ENCODE measurements at regions not wholly inside any gene's neighbourhood (a gene's known extent, or its start where the extent isn't known, plus 50 kb on each side); places are given as distances from the start of the nearest gene placed in this dataset.

GRCh38 chr1:10860682-10861081, 64.2 kb upstream of the CASZ1 start:
- TF ChIP-seq EZH2phosphoT487 (IDR thresholded peaks at IDR 0.05; ENCODE audit: low read depth) (no peak), CTCF (IDR thresholded peaks at IDR 0.05; ENCODE audit: low read depth, low read length) (no peak)
- Histone ChIP-seq H3K79me2 (ENCODE audit: low read length) (no peaks in the 10 kb centered on the region), H2AFZ (ENCODE audit: low read depth, low read length) (no peak overlapping the region), H3K27me3 (ENCODE audit: low read depth, low read length) (peaks cover 11% of the 10 kb centered on the region), H3K27ac (ENCODE audit: low read length) (no peak overlapping the region), H3K4me3 (ENCODE audit: low read length) (no peak overlapping the region), H3K9me3 (ENCODE audit: insufficient read depth, low read length) (no peaks in the 10 kb centered on the region), H4K20me1 (ENCODE audit: insufficient read depth, low read length) (no peaks in the 10 kb centered on the region), H3K4me2 (ENCODE audit: low read length) (no peak overlapping the region), H3K4me1 (ENCODE audit: low read length) (no peaks in the 10 kb centered on the region), H3K9ac (ENCODE audit: low read length) (no peak overlapping the region), H3K36me3 (replicated peaks; ENCODE audit: low read depth, low read length) (no peaks in the 10 kb centered on the region)

- no peaks in the 10 kb centered on the region for H3K79me2 ChIP-seq (ENCODE audit: low read length)
Measured at GRCh38 chr1:10861822-10862221, 65.4 kb upstream of the CASZ1 start.

GRCh38 chr1:10862743-10863335, 66.4 kb upstream of the CASZ1 start:
- peaks cover 3% of the 10 kb centered on the region; the same call in 1 of the 2 replicates for H3K4me1 ChIP-seq (ENCODE audit: low read length)
- H3K9ac ChIP-seq (ENCODE audit: low read length) = no peak overlapping the region
- H3K4me2 ChIP-seq (ENCODE audit: low read length) = no peak overlapping the region
- H3K4me3 ChIP-seq (ENCODE audit: low read length) = no peak overlapping the region
- no peaks in the 10 kb centered on the region for H3K79me2 ChIP-seq (ENCODE audit: low read length)
- H4K20me1 ChIP-seq (ENCODE audit: insufficient read depth, low read length) = no peaks in the 10 kb centered on the region
- no peaks in the 10 kb centered on the region for H3K9me3 ChIP-seq (ENCODE audit: insufficient read depth, low read length)
- H3K36me3 ChIP-seq (replicated peaks; ENCODE audit: low read depth, low read length) = no peaks in the 10 kb centered on the region
- TF ChIP-seq CTCF (IDR thresholded peaks at IDR 0.05; ENCODE audit: low read depth, low read length) (no peak), EZH2phosphoT487 (IDR thresholded peaks at IDR 0.05; ENCODE audit: low read depth) (no peak)
- peaks cover 22% of the 10 kb centered on the region for H3K27me3 ChIP-seq (ENCODE audit: low read depth, low read length)
- no peak overlapping the region for H3K27ac ChIP-seq (ENCODE audit: low read length)
- H2AFZ ChIP-seq (ENCODE audit: low read depth, low read length) = no peak overlapping the region

More at GRCh38 chr1:10861822-10862221, 65.4 kb upstream of the CASZ1 start:
- no peak overlapping the region for H3K9ac ChIP-seq (ENCODE audit: low read length)
- H2AFZ ChIP-seq (ENCODE audit: low read depth, low read length) = no peak overlapping the region
- H3K27me3 ChIP-seq (ENCODE audit: low read depth, low read length) = peaks cover 18% of the 10 kb centered on the region
- no peaks in the 10 kb centered on the region for H3K4me1 ChIP-seq (ENCODE audit: low read length)
- TF ChIP-seq EZH2phosphoT487 (IDR thresholded peaks at IDR 0.05; ENCODE audit: low read depth) (no peak), CTCF (IDR thresholded peaks at IDR 0.05; ENCODE audit: low read depth, low read length) (no peak)
- no peak overlapping the region for H3K4me3 ChIP-seq (ENCODE audit: low read length)
- H3K4me2 ChIP-seq (ENCODE audit: low read length) = no peak overlapping the region
- no peak overlapping the region for H3K27ac ChIP-seq (ENCODE audit: low read length)
- H3K9me3 ChIP-seq (ENCODE audit: insufficient read depth, low read length) = no peaks in the 10 kb centered on the region
- no peaks in the 10 kb centered on the region for H3K36me3 ChIP-seq (replicated peaks; ENCODE audit: low read depth, low read length)
- H4K20me1 ChIP-seq (ENCODE audit: insufficient read depth, low read length) = no peaks in the 10 kb centered on the region

- H3K27me3 ChIP-seq (ENCODE audit: low read depth, low read length) = peaks cover 31% of the 10 kb centered on the region
- TF ChIP-seq CTCF (IDR thresholded peaks at IDR 0.05; ENCODE audit: low read depth, low read length) (no peak), EZH2phosphoT487 (IDR thresholded peaks at IDR 0.05; ENCODE audit: low read depth) (no peak)
- H3K79me2 ChIP-seq (ENCODE audit: low read length) = no peaks in the 10 kb centered on the region
- no peak overlapping the region for H3K4me3 ChIP-seq (ENCODE audit: low read length)
- no peaks in the 10 kb centered on the region for H4K20me1 ChIP-seq (ENCODE audit: insufficient read depth, low read length)
- H2AFZ ChIP-seq (ENCODE audit: low read depth, low read length) = no peak overlapping the region
- no peak overlapping the region for H3K27ac ChIP-seq (ENCODE audit: low read length)
- no peaks in the 10 kb centered on the region for H3K36me3 ChIP-seq (replicated peaks; ENCODE audit: low read depth, low read length)
- H3K9ac ChIP-seq (ENCODE audit: low read length) = no peak overlapping the region
- H3K4me1 ChIP-seq (ENCODE audit: low read length) = peaks cover 3% of the 10 kb centered on the region; the same call in 1 of the 2 replicates
- no peak overlapping the region for H3K4me2 ChIP-seq (ENCODE audit: low read length)
- no peaks in the 10 kb centered on the region for H3K9me3 ChIP-seq (ENCODE audit: insufficient read depth, low read length)
Measured at GRCh38 chr1:10863886-10864285, 67.4 kb upstream of the CASZ1 start.
